ENCODE measurements at regions not wholly inside any gene's neighbourhood (a gene's known extent, or its start where the extent isn't known, plus 50 kb on each side); places are given as distances from the start of the nearest gene placed in this dataset.
A peak's percentile ranks its signal among the peaks of the same experiment; 100 is the strongest.

GRCh38 chr13:76481738-76482137 lies 404.5 kb downstream of the KCTD12 start:
- no peak for DNase-seq

GRCh38 chr13:76474966-76475365 lies 411.2 kb downstream of the KCTD12 start:
- DNase-seq: no peak

GRCh38 chr13:76474356-76474755 lies 411.8 kb downstream of the KCTD12 start:
- no peak for DNase-seq

- peak; percentile 79 for DNase-seq
Measured at GRCh38 chr13:76473552-76474134, 412.6 kb downstream of the KCTD12 start.

- no peak for DNase-seq
Measured at GRCh38 chr13:76472916-76473315, 413.3 kb downstream of the KCTD12 start.

GRCh38 chr13:76471486-76471885 lies 414.7 kb downstream of the KCTD12 start:
- DNase-seq: no peak

GRCh38 chr13:76470991-76471390 lies 415.2 kb downstream of the KCTD12 start:
- no peak for DNase-seq

GRCh38 chr13:76466043-76466442 lies 420.2 kb downstream of the KCTD12 start:
- DNase-seq: no peak

- DNase-seq: no peak
Measured at GRCh38 chr13:76463314-76463713, 422.9 kb downstream of the KCTD12 start.

GRCh38 chr13:76461999-76462398 lies 424.2 kb downstream of the KCTD12 start:
- DNase-seq: no peak

GRCh38 chr13:76461484-76461883 lies 424.7 kb downstream of the KCTD12 start:
- DNase-seq: no peak

- DNase-seq: no peak
Measured at GRCh38 chr13:76459863-76460262, 426.3 kb downstream of the KCTD12 start.

GRCh38 chr13:76455960-76456359 lies 430.2 kb downstream of the KCTD12 start:
- no peak for DNase-seq

- DNase-seq: no peak
Measured at GRCh38 chr13:76454991-76455390, 431.2 kb downstream of the KCTD12 start.

GRCh38 chr13:76449716-76450115 lies 436.5 kb downstream of the KCTD12 start:
- no peak for DNase-seq

- DNase-seq: no peak
Measured at GRCh38 chr13:76446191-76446590, 440.0 kb downstream of the KCTD12 start.

- no peak for DNase-seq
Measured at GRCh38 chr13:76440568-76440967, 445.6 kb downstream of the KCTD12 start.

GRCh38 chr13:76439546-76439945 lies 446.7 kb downstream of the KCTD12 start:
- DNase-seq: no peak

- DNase-seq: no peak
Measured at GRCh38 chr13:76438050-76438449, 448.2 kb downstream of the KCTD12 start.

GRCh38 chr13:76425935-76426334 lies 460.3 kb downstream of the KCTD12 start:
- DNase-seq: no peak

- DNase-seq: no peak
Measured at GRCh38 chr13:76421011-76421410, 465.2 kb downstream of the KCTD12 start.

GRCh38 chr13:76418404-76418803 lies 467.8 kb downstream of the KCTD12 start:
- no peak for DNase-seq

GRCh38 chr13:76414320-76414719 lies 471.9 kb downstream of the KCTD12 start:
- DNase-seq: no peak

- DNase-seq: no peak
Measured at GRCh38 chr13:76406243-76406642, 480.0 kb downstream of the KCTD12 start.

- DNase-seq: no peak
Measured at GRCh38 chr13:76398425-76398824, 487.8 kb downstream of the KCTD12 start.

GRCh38 chr13:76397413-76397812 lies 488.8 kb downstream of the KCTD12 start:
- DNase-seq: peak; percentile 18
